NCI-H82 treated with DMSO at 0.1 percent for 48 hours (cell line): ENCODE measurements at regions not wholly inside any gene's neighbourhood (a gene's known extent, or its start where the extent isn't known, plus 50 kb on each side); places are given as distances from the start of the nearest gene placed in this dataset.

Experiments used
- DNase-seq: peaks from one replicate; lab custom pipeline; 2025; ENCODE audit not compliant: unreplicated experiment; lab: John Stamatoyannopoulos, UW

DNA sequence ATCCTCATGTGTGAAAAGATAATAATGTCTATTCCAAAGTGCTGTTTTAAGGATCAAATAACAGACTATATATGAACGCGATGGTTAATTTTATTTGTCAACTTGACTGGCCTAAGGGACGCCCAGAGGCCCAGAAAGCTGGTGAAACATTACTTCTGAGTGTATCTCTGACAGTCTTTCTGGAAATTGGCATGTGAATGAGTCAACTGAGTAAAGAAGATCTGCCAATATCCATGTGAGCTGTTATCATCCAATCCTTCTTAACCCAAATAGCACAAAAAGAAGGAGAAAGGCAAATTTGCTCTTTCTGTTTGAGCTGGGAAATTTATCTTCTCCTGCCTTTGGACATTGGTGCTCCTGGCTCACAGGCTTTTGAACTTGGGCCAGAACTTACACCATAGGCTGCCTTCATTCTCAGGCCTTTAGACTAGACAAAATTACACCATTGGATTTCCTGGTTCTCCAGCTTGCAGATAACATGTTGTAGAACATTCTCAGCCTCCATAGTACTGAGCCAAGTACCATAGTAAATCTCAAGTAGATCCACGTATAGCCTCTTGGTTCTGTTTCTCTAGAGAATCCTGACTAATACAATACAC is 114.7 kb upstream of the DOCK10 start:
- no peak for DNase-seq

DNA sequence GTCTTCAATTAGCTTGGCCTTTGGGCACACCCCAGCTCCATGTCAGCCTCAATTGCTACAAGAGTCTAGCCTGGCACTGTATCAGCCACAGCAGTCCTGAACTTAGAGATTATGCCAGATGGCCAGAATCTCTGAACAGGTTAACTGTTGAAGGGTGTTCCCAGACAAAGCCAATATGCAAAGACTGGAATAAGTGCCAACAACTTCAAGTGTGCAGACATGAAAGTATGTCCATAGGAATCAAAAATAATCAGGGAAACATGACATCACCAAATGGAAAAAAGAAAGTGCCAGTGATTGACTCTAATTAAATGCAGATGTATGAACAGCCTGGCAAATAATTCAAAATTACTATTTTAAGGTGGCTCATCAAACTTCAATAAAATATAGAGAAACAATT is 98.5 kb upstream of the DOCK10 start:
- DNase-seq: no peak

- DNase-seq: no peak
These were observed 95.7 kb upstream of the DOCK10 start for GRCh38 chr2:225137971-225138370.

- no peak for DNase-seq
These were observed 94.3 kb upstream of the DOCK10 start for GRCh38 chr2:225136552-225136951.

DNA sequence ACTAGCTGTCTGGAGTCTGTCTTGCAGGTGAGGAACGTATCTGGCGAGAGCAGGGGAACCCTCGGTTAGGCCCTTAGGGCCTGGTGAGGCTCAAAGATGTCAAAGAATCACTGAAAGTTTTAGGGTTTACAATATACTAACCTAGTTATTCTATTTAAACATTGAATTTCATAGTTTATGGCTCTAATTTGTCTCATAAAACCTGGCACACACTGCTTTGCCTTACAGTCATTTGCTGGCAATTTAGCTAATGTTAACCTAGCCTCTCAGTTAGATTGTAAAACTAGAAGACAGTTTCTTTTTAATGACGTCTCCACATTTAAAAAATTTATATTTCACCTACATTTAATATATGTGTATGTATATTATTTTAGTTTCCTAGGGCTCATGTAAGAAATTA is 89.6 kb upstream of the DOCK10 start:
- no peak for DNase-seq

DNA sequence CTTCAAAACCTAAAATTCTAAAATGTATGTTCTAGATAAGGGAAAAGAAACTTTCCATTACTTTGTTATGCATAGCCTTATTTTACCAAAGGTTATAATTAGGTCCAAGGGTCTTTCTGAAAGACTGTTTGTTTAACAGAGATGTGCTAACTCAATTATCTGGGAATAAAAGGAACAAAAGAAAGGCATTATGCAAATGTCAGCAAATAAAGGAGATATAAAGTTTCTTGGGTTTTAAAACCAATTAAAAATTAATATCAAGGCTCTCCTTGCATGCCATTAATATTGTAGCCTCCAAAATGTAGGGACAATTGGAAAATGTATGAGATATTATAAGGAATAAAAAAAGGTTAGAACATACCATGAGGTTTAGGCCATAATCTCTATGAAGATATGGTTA is 87.8 kb upstream of the DOCK10 start:
- no peak for DNase-seq

- no peak for DNase-seq
These were observed 82.2 kb upstream of the DOCK10 start for GRCh38 chr2:225124311-225125017.

- no peak for DNase-seq
These were observed 80.6 kb upstream of the DOCK10 start for GRCh38 chr2:225122583-225123486.

- DNase-seq: no peak
These were observed 79.7 kb upstream of the DOCK10 start for GRCh38 chr2:225122007-225122406.

DNA sequence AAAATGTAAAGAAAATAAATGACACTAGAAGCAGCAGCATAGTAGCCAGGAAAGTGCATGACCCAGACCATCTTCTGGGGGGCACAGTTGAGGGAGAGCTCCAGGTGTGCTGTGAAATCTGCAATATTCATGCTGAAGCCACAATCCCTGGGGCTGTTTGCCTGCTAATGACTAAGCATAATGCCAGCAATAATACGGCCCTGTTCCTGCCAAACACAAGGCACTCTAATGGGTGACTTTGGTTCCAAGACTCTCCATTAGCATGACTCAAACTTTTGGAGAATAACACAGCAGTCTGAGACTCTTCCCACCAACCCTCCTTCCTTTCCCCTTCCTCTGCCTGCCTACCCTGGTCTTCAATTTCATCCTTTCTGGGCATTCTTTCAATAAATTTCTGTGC is 77.9 kb upstream of the DOCK10 start:
- DNase-seq: no peak

DNA sequence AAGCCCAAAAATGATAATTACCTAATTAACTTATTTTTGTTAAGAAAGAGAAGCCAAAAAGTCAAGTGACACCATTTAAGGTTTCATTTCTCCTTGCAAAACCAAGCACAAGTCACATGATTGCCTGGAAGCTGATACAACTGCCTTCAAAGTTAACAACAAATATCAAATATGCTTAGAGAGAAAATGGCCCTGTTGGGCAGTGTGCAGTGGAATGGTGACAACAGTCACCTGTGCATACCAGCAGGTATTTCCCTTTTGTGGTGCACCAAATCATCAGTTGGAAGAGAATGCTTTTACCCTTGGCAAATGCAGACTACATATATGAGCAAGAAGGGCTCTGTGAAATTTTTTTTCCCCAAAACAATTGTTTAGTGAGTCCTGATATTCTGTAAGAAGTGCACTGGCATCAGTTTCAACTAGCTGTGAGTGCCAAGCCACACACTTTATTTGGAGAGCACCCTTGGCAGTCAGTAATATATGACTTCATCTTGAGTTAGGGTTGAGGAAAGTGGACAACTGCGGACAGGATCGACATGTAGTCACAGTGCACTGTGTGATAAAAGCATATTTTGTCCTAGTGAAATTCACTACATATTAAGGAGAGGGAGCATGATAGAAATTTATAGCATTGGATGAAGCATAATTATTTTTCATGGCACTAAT is 74.9 kb upstream of the DOCK10 start:
- DNase-seq: no peak

DNA sequence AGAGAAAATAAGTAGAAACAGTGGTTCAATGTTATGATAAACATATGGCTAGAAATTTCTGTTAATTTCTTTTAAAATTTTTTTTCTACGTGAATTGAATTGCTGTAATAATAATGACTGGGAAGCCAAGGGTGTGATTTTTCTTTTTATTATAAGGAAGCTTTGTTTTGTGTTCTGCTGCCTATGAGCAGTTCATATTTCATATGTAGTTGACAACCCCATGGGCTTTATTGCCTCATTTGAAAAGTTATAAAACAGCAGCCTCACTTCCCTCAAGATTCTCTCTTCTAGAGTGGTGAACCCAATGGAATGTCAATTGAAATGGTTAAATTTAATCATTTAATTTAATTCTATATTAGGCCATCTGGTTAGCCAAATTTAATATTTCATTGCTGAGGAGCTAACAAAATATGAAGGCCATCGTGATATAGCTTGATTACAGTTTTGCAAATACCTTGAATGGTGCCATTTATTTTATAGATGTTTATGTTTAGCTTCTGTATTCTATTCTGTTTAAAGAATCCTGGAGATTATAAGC is 72.6 kb upstream of the DOCK10 start:
- DNase-seq: no peak

GRCh38 chr2:225113371-225114015 is 71.2 kb upstream of the DOCK10 start:
- DNase-seq: no peak

DNA sequence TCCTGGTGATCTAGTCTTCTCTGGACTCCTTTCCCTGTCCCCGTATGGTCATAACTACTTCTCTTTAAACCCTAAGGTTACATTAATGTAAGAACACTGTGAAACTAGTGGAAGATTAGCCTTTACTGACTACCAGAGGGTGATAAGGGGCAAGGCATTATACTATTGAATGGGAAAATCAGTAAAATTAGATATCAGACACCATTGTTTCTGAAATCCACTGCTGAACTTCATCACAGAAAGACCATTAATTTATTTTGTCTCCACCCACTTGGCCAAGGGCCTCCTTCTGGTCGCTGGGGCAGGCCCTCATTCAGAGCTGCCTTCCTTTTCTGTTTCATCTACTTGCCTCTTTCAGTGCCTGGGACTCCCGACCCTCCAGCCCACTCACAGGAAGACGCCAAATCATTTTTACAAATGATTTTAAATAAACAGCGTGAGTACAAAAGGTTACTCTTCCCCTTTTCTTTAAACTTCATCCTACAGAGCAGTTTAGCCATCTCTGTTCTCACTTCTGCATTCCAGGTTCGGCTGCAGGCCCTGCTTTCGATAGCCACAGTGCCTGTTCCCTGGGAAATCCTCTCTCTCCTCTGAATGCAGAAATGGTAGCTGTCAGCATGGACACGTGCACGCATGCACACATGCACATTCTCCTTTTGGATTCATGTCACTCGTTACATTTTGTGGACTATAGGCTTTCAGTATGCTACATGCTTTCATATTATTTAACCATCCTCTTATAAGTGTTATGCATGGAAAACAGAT is 70.3 kb upstream of the DOCK10 start:
- no peak for DNase-seq

- no peak for DNase-seq
These were observed 66.5 kb upstream of the DOCK10 start for GRCh38 chr2:225108805-225109204.

GRCh38 chr2:225104971-225105370 is 62.7 kb upstream of the DOCK10 start:
- DNase-seq: no peak

DNA sequence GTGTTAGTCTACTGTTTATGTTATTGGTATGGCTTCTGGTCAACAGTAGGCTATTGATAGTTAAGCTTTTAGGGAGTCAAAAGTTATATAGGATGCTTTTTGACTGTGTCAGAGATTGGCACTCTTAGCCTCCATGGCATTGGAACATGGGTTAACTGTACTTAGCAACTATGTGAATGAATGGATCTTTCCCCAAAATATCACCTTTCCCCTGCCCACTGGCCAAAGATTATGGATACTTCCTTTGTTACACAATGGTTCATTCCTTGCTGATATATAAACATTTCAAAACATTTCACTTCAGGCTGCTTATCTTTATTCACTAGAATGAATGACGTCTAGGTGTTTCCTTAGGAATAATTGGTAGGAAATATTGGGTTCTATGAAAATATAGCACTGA is 62.1 kb upstream of the DOCK10 start:
- DNase-seq: no peak

DNA sequence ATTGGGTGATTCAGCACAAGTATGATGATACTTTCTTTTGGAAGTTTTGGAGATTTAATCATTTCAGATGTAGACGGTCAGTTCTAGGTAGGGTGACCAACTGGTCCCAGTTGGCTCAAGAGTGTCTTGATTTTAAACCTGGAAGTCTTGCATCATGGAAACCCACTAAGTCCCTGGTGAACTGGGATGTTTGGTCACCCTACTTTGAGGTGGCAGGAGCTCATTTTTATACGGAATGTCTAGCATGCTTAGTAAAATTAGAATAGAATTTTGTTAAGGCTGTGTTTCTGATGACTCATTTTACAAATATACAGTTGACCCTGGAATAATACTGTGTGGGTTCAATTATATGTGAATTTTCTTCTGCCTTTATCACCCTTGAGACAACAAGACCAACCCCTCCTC is 61.5 kb upstream of the DOCK10 start:
- no peak for DNase-seq

GRCh38 chr2:225100856-225101294 is 58.6 kb upstream of the DOCK10 start:
- no peak for DNase-seq

GRCh38 chr2:225100269-225100668 is 58.0 kb upstream of the DOCK10 start:
- DNase-seq: no peak
